ENCODE measurements at regions not wholly inside any gene's neighbourhood (a gene's known extent, or its start where the extent isn't known, plus 50 kb on each side); places are given as distances from the start of the nearest gene placed in this dataset.
"Not testable (repeated sequence)": the region's sequence is repeated elsewhere in the genome, so short reads cannot be mapped to it uniquely, and the experiment has no call there.

GRCh38 chr2:62624855-62625254, 80.7 kb upstream of the EHBP1 start:
- CTCF ChIA-PET, result no interaction called here
- Histone ChIP-seq H4K20me1 (ENCODE audit: control insufficient read depth, insufficient read depth) (no peaks in the 10 kb centered on the region), H3K4me3 (no peak overlapping the region), H3K27me3 (replicated peaks in 1 of 2; ENCODE audit: control insufficient read depth in 2 of 2, insufficient read depth in 2 of 2, low read length in 1 of 2) (no peaks in the 10 kb centered on the region), H3K27ac (ENCODE audit: control insufficient read depth, insufficient read depth) (no peak overlapping the region), H3K36me3 (ENCODE audit: control insufficient read depth in 2 of 2, insufficient read depth in 2 of 2, low read length in 1 of 2) (no peaks in the 10 kb centered on the region), H3K79me2 (ENCODE audit: control insufficient read depth, insufficient read depth, low read length) (no peaks in the 10 kb centered on the region), H3K9ac (ENCODE audit: control insufficient read depth, insufficient read depth, low read length) (no peak overlapping the region), H2AFZ (ENCODE audit: control insufficient read depth, low read depth, low read length) (no peak overlapping the region), H3K9me3 (replicated peaks; ENCODE audit: control insufficient read depth, insufficient read depth, low read length) (no peaks in the 10 kb centered on the region; the same call in 2 of the 3 replicates), H3K4me2 (ENCODE audit: control insufficient read depth, insufficient read depth) (no peak overlapping the region), H3K4me1 (ENCODE audit: control insufficient read depth, insufficient read depth, low read length) (no peaks in the 10 kb centered on the region)
- no peak for DNase-seq (ENCODE audit: low read depth, low spot score)
- RAD21 ChIA-PET (ENCODE audit: unreplicated experiment), result no interaction called here
- ATAC-seq, result no peak
- POLR2A ChIA-PET, result no interaction called here
- in situ Hi-C loops (cut with MboI) (no loop called here), intact Hi-C loops (cut with micrococcal nuclease; ENCODE audit: unreplicated experiment) (no loop called here)
- no peak for FAIRE-seq
- BruUV-seq (replicated peaks), result no TSS peak
- 41% methylated on average over 3 of the region's 3 CpGs for WGBS (ENCODE audit: insufficient coverage, insufficient replicate concordance, low lambda C conversion rate, missing lambda C conversion rate)
- TF ChIP-seq CBX3 (IDR thresholded peaks at IDR 0.05; ENCODE audit: borderline replicate concordance, low read depth), result no peak
- no peak for TF ChIP-seq SUPT20H (IDR thresholded peaks at IDR 0.05; ENCODE audit: borderline replicate concordance, control insufficient read depth, low read depth, low read length)
- no peak for TF ChIP-seq ASH2L (IDR thresholded peaks at IDR 0.05; ENCODE audit: borderline replicate concordance, low read depth)
- TF ChIP-seq ZZZ3 (IDR thresholded peaks at IDR 0.05; ENCODE audit: control insufficient read depth, insufficient read length, low read depth), result no peak
- TF ChIP-seq GABPA (IDR thresholded peaks at IDR 0.05; ENCODE audit: low read depth), result no peak
- TF ChIP-seq PKNOX1 (IDR thresholded peaks at IDR 0.05), result no peak
- TF ChIP-seq NKRF (conservative IDR thresholded peaks at IDR 0.05), result no peak
- TF ChIP-seq EP300 (IDR thresholded peaks at IDR 0.05; ENCODE audit: borderline replicate concordance in 1 of 2, control insufficient read depth in 1 of 2, low read depth in 2 of 2, low read length in 2 of 2), result no peak
- no peak for TF ChIP-seq CREM (IDR thresholded peaks at IDR 0.05; ENCODE audit: low read depth)
- no peak for TF ChIP-seq POLR2AphosphoS2 (IDR thresholded peaks at IDR 0.05; ENCODE audit: low read depth, low read length)
- no peak for TF ChIP-seq NFXL1 (IDR thresholded peaks at IDR 0.05; ENCODE audit: borderline replicate concordance)
- no peak for TF ChIP-seq ELK1 (IDR thresholded peaks at IDR 0.05; ENCODE audit: low read depth, low read length)
- no peak for TF ChIP-seq MYC (IDR thresholded peaks at IDR 0.05; ENCODE audit: insufficient read depth, insufficient read length, insufficient replicate concordance, low read length, severe bottlenecking)
- no peak for TF ChIP-seq ZNF24 (IDR thresholded peaks at IDR 0.05)
- TF ChIP-seq TCF7 (IDR thresholded peaks at IDR 0.05; ENCODE audit: borderline replicate concordance), result no peak
- no peak for TF ChIP-seq IKZF2 (IDR thresholded peaks at IDR 0.05)
- SMC1A ChIA-PET (ENCODE audit: uncharacterized antibody, unreplicated experiment), result no interaction called here

- H2AFZ ChIP-seq (ENCODE audit: control insufficient read depth, low read depth, low read length); H3K4me2 ChIP-seq (ENCODE audit: control insufficient read depth, insufficient read depth); BruUV-seq (replicated peaks); intact Hi-C loops (cut with micrococcal nuclease; ENCODE audit: unreplicated experiment); ATAC-seq; H3K79me2 ChIP-seq (ENCODE audit: control insufficient read depth, insufficient read depth, low read length); H3K9ac ChIP-seq (ENCODE audit: control insufficient read depth, insufficient read depth, low read length); FAIRE-seq; H4K20me1 ChIP-seq (ENCODE audit: control insufficient read depth, insufficient read depth); in situ Hi-C loops (cut with MboI); H3K27ac ChIP-seq (ENCODE audit: control insufficient read depth, insufficient read depth); SMC1A ChIA-PET (ENCODE audit: uncharacterized antibody, unreplicated experiment); DNase-seq (ENCODE audit: low read depth, low spot score); CTCF ChIA-PET; H3K36me3 ChIP-seq (ENCODE audit: control insufficient read depth in 2 of 2, insufficient read depth in 2 of 2, low read length in 1 of 2); H3K27me3 ChIP-seq (replicated peaks in 1 of 2; ENCODE audit: control insufficient read depth in 2 of 2, insufficient read depth in 2 of 2, low read length in 1 of 2); H3K4me1 ChIP-seq (ENCODE audit: control insufficient read depth, insufficient read depth, low read length); RAD21 ChIA-PET (ENCODE audit: unreplicated experiment); H3K9me3 ChIP-seq (replicated peaks; ENCODE audit: control insufficient read depth, insufficient read depth, low read length); H3K4me3 ChIP-seq; POLR2A ChIA-PET: not testable (repeated sequence)
- WGBS (ENCODE audit: insufficient coverage, insufficient replicate concordance, low lambda C conversion rate, missing lambda C conversion rate), result 47% methylated on average over 2 of the region's 2 CpGs
Measured at GRCh38 chr2:62616486-62616885, 89.0 kb upstream of the EHBP1 start.

Data from GM12878 (cell line).